COR-L47 (cell line): ENCODE measurements at regions not wholly inside any gene's neighbourhood (a gene's known extent, or its start where the extent isn't known, plus 50 kb on each side); places are given as distances from the start of the nearest gene placed in this dataset.

Source experiments
- DNase-seq: peaks from one replicate; lab custom pipeline; 2025; lab: John Stamatoyannopoulos, UW

DNA sequence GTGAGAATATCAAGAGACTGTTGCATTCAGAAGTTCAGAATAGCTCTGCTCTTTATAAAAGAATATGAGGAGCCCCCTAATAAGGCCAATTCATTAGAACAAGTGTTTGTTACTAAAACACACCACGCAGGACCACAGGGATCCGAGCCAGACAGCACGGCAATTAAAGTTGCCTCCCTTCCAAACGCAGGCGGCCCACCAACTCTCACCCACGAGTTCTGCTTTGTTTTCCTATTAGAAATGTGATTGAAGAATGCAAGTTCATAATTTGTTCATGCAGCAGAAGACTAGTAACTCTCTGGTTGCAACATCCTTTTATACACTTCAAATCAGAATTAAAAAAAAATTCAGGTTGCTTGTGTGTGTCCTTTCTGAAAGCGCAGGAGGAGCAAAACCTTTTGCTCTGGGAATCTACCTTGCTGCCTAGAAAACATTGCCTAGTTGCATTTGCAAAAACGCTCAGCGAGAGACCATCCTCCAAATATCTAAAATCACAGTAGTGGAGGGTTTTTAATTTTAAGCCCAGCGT, 1044.1 kb upstream of the NR2F2 start:
- no peak for DNase-seq

DNA sequence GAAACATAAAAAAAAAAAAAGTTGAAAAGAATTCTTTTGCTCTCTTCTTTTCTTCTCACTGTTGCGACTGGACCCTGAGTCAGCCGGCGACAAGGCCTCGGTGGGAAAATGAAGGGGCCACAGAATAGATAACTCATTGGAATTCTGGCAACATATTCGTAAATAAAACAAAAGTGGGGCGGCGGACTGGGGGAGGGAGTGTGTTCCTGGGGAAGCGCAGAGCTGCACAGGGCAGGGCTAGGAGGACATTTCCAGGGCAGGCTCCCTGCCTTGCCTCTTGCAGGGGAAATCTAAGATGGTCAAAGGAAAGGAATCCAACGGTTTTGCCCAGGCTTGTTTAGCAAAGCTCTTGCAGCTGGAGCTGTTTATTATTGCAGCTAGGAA, 1042.8 kb upstream of the NR2F2 start:
- DNase-seq, result no peak

- DNase-seq, result no peak
These were observed 1041.9 kb upstream of the NR2F2 start for GRCh38 chr15:95288626-95289025.

- DNase-seq, result no peak
These were observed 1040.1 kb upstream of the NR2F2 start for GRCh38 chr15:95290176-95290974.

DNA sequence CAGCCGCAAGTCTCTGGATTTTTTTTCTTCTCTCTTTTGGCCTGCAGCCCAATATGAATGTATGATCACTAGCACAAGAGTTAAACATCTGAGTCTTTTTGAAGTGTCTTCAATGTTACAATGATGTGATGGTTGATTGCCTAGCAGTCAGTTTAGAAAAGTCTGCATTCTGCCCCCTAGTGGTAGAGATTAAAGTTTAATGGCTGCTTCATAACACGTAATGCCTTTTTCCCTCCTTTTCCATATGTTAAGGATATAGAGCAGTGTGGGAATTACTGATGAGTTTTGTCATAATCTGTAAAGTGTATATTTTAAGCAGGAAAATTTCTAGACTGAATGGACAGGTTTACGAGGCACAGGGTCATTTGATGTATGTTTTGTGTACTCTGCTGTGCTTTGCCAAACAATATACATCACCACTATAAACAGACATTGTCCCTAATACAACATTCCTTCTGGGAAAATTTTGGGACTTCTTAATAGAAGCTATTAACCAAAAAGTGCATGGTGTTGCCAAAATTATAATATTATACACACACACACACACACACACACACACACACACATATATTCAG, 1038.5 kb upstream of the NR2F2 start:
- DNase-seq, result no peak

DNA sequence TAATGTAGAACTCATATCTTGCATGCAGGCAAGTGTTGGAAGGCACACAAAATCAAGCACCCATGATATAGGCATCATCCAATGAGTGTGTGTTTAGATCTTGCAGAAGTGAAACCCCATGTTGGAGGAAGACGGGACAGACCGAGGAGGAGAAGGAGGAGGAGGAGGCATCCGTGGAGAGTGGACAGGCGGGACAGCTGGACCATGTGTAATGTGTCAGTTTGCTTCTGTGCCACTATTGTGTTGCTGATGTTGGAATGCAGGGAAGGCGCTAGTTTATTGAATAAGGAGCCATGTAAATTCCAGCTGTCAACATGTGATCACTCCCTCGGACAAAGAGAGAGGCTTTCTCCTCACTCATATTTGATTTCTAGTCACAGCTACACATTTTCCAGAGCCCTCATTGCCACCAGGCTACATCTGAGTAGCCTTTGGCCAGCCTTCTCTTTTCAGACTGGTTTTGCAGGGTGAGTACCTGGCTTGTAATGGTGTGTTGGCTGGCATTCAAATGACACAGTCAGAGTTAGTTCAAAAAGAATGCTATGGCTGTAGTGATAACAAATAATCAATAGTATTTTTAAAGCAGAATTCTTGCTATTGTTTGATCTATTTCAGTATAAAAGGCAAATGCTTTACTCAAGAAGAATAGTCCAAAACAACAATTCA, 1037.6 kb upstream of the NR2F2 start:
- DNase-seq, result no peak

GRCh38 chr15:95293456-95294031, 1037.0 kb upstream of the NR2F2 start:
- DNase-seq, result no peak

GRCh38 chr15:95295363-95295762, 1035.1 kb upstream of the NR2F2 start:
- DNase-seq, result no peak

GRCh38 chr15:95295896-95296625, 1034.4 kb upstream of the NR2F2 start:
- DNase-seq, result no peak

DNA sequence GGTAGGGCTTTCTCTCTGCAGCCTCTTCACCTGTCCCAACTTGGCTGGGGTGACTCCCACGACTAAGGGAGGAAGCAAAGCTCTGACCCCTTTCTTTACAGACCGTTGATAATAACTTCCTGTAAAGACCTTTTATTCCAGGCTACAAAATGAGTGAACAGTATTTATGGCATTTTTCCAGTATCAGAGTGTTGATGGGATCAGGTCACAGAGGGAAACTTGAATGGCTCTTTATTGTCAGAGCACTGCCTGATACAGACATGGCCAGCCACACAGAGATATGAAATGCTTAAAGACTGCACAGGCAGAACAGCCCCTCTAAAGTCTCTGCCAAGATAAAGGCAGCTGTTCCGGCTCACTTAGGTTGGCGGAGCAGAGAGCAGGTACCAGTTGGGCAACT, 1033.9 kb upstream of the NR2F2 start:
- DNase-seq, result no peak

DNA sequence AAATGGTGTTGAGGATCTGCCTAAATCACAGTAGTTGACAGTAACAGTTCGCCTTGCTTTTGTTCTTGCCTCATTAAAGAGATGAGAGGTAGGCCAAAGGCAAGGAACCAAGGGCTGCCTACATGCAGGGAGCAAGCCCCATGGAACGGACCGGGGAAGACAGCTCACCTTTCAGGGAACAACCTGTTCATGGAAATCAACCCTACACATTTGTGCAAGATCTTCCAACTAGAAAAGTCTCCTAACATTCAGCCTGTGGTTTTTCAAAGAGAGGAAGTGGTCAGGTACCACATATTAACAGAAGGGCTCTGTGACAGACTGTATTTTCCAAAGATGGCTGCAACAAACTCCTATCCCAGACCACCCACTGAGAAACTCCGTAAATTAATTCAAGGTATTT, 1031.8 kb upstream of the NR2F2 start:
- no peak for DNase-seq

GRCh38 chr15:95300958-95301357, 1029.5 kb upstream of the NR2F2 start:
- DNase-seq, result no peak

DNA sequence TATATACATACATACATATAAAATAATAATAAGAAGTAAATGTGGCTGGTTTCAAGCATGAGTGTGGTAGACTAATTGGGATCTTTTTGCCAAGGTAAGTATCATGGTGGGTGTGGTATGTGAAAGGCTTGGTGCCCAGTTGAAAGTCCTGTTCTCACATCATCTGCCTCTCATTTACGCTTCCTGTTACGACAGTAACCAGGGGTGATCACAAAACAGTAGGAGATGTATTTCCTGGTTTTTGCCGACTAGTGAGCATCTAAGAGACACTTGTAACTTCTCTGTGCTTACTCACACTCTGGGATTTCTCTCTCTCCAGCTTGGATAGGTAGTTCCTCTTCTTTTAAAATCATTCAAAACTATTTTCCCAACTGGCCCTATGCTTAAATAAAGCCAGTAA, 1028.3 kb upstream of the NR2F2 start:
- no peak for DNase-seq

DNA sequence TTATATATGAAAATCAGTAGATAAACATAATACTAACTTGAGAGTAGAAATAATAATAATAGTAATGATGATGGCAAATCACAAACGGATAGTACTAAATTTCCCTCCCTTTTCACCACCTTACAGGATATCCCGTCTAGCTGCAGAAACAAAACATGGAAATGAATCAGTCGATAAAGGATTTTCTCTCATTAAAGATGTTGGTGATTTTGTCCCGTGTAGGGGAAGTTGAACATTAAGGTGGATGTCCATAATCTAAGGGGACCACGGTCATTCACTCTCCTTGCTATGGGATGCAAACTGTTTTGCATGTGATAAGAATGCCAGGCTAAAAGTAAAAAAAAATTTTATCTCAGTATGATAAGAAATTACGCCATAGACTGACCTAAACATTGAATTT, 1027.7 kb upstream of the NR2F2 start:
- no peak for DNase-seq

- DNase-seq, result no peak
These were observed 1026.8 kb upstream of the NR2F2 start for GRCh38 chr15:95303713-95304112.

- DNase-seq, result no peak
These were observed 1026.2 kb upstream of the NR2F2 start for GRCh38 chr15:95304151-95304946.

- DNase-seq, result no peak
These were observed 1025.5 kb upstream of the NR2F2 start for GRCh38 chr15:95304947-95305400.

DNA sequence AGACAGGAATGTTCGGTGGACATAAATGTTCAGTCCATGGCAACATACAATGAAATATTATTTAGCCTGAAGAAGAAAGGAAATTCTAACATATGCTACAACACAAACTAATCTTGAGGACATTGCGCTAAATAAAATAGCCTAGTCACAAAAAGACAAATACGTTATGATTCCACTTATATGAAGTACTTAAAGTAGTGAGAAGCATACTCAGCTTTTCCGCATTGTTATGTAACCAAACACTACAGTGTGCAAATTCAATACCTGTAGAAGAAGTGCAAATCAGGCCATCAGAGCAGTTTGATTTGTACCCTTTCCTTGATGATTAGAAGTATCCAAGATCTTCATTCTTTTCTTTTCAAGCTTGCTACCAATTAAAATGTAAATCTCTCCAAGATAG, 1023.4 kb upstream of the NR2F2 start:
- DNase-seq, result no peak

DNA sequence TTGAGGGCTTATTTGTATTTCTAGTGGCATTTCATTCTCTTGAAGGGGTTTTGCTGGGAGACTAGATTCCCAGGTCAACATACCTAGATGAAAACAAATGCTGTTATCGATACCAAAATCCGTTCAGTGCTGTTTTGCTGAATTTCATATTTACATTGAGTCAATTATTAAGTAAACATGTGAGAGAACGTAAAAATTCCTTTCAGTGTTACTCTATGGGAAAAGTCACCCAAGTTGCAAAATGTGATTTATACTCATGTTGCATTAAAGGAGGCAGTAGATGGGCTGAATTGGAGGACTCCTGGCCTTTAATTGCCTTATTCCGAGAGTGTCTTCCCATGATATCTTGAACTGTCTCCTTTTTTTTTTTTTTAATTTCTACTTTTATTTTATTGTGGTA, 1011.3 kb upstream of the NR2F2 start:
- DNase-seq, result no peak

DNA sequence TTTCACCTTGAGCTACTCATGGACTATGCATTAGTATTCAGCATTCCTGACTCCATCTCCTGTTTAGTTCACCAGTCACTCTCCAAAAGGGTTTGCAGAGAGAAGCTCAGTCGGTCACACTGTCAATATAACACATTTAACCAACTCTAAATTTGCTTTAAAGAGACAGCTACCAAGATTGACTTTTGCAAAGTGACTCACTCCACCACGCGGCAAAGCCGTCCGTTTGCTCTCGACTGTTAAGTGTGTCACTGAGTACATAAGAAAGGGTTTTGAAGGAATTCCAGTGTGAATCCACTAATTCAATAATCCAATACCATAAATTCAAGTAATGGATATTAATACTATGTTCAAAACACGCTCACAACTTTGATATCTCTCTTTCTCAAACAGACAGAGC, 1006.7 kb upstream of the NR2F2 start:
- no peak for DNase-seq

DNA sequence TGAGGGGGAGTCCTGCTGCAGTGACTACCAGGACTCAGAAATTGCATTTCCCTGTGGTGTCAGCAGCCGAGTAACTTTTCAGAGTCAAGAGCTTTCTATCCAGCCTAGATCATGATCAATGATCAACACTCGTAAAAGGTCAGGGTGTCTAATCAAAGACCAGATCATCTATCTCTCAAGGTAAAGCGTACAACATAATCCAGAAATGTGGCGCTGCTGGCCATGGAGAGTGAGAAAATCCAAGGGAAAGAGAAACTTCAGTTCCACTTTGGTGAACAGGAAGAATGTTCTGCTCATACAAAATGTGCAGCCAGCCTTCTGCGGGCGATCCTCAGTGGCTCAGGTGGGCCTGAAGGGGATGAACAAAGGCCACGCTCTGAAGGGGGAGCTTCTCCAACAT, 1005.8 kb upstream of the NR2F2 start:
- DNase-seq, result no peak
